Stimulated activated CD4-positive, alpha-beta T cell treated with anti-CD3 and anti-CD28 coated beads, TNF-alpha, amount 100 ng/mL, for 48 hours (primary cell): ENCODE measurements at regions not wholly inside any gene's neighbourhood (a gene's known extent, or its start where the extent isn't known, plus 50 kb on each side); places are given as distances from the start of the nearest gene placed in this dataset.

Source experiments
- DNase-seq, 3 donors: peaks; one replicate each; pipeline ENCODE4 v3.0.0-alpha.2; 2020; ENCODE audit warnings: low read depth in 3 of 3

- DNase-seq: no peak
Observed at GRCh38 chr11:115933564-115933963, 429.3 kb upstream of the CADM1 start.

GRCh38 chr11:115931548-115932083, 427.4 kb upstream of the CADM1 start:
- DNase-seq: no peak

- DNase-seq: no peak
Observed at GRCh38 chr11:115930886-115931547, 426.8 kb upstream of the CADM1 start.

- DNase-seq: no peak
Observed at GRCh38 chr11:115930291-115930690, 426.1 kb upstream of the CADM1 start.

- no peak for DNase-seq
Observed at GRCh38 chr11:115929618-115930129, 425.5 kb upstream of the CADM1 start.

- DNase-seq: no peak
Observed at GRCh38 chr11:115928811-115929210, 424.6 kb upstream of the CADM1 start.

GRCh38 chr11:115927823-115928329, 423.7 kb upstream of the CADM1 start:
- DNase-seq: no peak

GRCh38 chr11:115926601-115927000, 422.4 kb upstream of the CADM1 start:
- no peak for DNase-seq

- DNase-seq: no peak
Observed at GRCh38 chr11:115926138-115926537, 421.9 kb upstream of the CADM1 start.

GRCh38 chr11:115925568-115926090, 421.4 kb upstream of the CADM1 start:
- no peak for DNase-seq

GRCh38 chr11:115924744-115925567, 420.7 kb upstream of the CADM1 start:
- DNase-seq: no peak

- no peak for DNase-seq
Observed at GRCh38 chr11:115922876-115923275, 418.7 kb upstream of the CADM1 start.

- DNase-seq: no peak
Observed at GRCh38 chr11:115921986-115922385, 417.8 kb upstream of the CADM1 start.

GRCh38 chr11:115921540-115921939, 417.3 kb upstream of the CADM1 start:
- no peak for DNase-seq

GRCh38 chr11:115920841-115921480, 416.7 kb upstream of the CADM1 start:
- no peak for DNase-seq

GRCh38 chr11:115920092-115920461, 415.9 kb upstream of the CADM1 start:
- DNase-seq: no peak

GRCh38 chr11:115919341-115920091, 415.3 kb upstream of the CADM1 start:
- DNase-seq: no peak

GRCh38 chr11:115918576-115918975, 414.4 kb upstream of the CADM1 start:
- no peak for DNase-seq

- no peak for DNase-seq
Observed at GRCh38 chr11:115916608-115917007, 412.4 kb upstream of the CADM1 start.

GRCh38 chr11:115912484-115912945, 408.3 kb upstream of the CADM1 start:
- DNase-seq: no peak
